ENCODE measurements at regions not wholly inside any gene's neighbourhood (a gene's known extent, or its start where the extent isn't known, plus 50 kb on each side); places are given as distances from the start of the nearest gene placed in this dataset.

DNA sequence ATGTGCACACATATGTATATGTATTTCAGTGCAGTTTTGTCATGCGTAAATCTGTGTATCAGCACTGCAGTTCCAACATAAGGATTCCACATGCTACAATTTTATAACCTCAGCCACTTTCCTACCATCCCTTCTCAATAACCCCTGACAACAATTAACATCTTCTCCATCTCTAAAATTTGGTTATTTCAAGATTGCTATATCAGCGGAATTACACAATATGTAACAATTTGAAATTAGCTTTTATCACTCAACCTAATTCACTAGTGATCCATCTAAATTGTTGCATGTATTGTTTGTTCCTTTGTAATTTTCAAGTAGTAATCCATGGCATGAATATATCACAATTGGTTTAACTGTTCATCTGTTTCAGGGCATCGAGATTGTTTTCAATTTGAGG is 511.3 kb downstream of the HAO1 start:
- no peak for DNase-seq

- no peak for DNase-seq
Measured at GRCh38 chr20:7432612-7433011, 507.6 kb downstream of the HAO1 start.

GRCh38 chr20:7437311-7437710 is 502.9 kb downstream of the HAO1 start:
- no peak for DNase-seq

DNA sequence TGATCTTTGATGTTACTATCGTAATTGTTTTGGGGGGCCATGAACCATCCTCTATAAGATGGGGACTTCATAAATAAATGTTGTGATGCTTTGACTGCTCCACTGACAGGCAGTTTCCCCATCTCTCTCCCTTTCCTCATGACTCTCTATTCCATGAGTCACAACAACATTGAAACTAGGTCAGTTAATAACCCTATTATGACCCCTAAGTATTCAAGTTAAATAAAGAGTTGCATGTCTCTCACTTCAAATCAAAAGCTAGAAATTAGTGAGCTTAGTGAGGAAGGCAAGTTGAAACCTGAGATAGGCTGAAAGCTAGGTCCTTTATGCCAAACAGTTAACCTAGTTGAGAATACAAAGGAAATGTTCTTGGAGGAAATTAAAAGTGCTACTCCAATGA is 491.0 kb downstream of the HAO1 start:
- DNase-seq, result no peak

- no peak for DNase-seq
Measured at GRCh38 chr20:7452890-7453289, 487.4 kb downstream of the HAO1 start.

DNA sequence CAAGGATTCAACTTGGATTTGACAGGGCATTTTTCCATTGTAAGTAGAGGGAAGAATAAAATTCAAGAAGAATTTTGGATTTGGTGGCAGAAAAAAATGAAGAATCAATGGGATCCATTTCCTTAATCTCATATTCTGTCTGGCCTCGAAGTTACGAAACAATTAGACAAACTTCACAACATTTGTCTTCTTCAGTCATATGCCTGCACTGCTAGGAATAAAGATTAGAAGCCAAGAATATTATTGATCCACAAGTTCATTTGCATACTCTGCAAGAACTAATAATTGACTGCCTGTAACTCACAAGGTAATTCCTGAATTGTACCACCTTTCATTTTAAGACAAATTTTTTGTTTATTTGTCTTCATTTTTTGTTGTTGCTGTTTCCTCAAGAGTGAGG is 486.2 kb downstream of the HAO1 start:
- no peak for DNase-seq

GRCh38 chr20:7458459-7458858 is 481.8 kb downstream of the HAO1 start:
- DNase-seq, result no peak

- DNase-seq, result no peak
Measured at GRCh38 chr20:7459083-7459482, 481.2 kb downstream of the HAO1 start.

GRCh38 chr20:7463290-7463689 is 477.0 kb downstream of the HAO1 start:
- no peak for DNase-seq

DNA sequence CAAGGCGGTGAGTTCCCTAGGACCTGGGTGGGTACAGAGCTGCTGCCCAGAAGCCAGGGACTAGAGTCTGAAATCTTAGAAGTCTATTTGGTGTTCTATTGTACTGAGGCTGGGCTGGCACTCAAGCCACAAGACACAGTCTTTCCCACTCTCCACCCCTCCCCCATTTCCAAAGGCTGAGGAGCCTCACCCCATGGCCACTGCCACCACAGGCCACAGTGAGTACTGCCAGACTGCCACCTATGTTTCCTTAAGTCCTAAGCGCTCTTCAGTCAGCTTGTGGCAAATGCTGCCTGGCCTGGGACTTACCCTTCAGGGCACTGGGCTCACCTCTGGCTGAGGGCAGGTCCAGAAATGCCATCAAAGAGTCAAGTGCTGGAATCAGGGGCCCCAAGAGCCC is 469.3 kb downstream of the HAO1 start:
- DNase-seq, result no peak

- no peak for DNase-seq
Measured at GRCh38 chr20:7490288-7490687, 450.0 kb downstream of the HAO1 start.

GRCh38 chr20:7492257-7492656 is 448.0 kb downstream of the HAO1 start:
- no peak for DNase-seq

DNA sequence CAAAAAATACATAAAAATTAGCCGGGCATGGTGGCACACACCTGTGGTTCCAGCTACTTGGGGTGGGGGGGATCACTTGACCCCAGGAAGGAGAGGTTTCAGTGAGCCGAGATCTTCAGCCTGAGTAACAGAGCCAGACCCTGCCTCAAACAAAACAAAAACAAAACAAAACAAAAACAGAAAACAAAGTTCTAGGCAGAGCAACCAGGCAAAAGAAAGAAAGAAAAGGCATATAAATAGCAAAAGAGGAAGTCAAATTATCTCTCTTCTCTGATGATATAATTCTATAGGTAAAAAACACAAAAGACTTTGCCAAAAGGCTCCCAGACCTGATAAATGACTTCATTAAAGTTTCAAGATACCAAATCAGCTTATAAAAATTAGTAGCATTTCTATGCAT is 446.9 kb downstream of the HAO1 start:
- DNase-seq, result no peak

GRCh38 chr20:7496394-7496991 is 443.8 kb downstream of the HAO1 start:
- no peak for DNase-seq

GRCh38 chr20:7497985-7498384 is 442.3 kb downstream of the HAO1 start:
- DNase-seq, result no peak

DNA sequence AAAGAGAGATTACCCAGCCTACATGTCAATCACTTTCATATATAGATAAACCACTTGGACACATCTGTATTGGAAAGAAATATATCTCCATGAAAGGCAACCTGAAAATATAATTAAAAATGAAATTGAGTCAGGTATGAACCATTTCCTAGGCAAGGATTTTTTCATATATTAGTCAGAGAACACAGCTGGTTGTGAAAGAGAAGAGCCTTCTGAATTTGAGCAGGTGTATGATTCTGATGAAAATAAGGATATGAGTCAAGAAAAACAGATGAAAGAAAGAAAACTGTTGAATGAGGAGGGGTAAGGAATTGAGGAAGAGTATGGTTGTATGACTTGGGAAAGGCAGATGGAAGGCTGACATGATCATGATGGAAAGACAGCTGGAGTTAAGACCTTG is 441.1 kb downstream of the HAO1 start:
- DNase-seq, result no peak

- no peak for DNase-seq
Measured at GRCh38 chr20:7500231-7500663, 440.0 kb downstream of the HAO1 start.

DNA sequence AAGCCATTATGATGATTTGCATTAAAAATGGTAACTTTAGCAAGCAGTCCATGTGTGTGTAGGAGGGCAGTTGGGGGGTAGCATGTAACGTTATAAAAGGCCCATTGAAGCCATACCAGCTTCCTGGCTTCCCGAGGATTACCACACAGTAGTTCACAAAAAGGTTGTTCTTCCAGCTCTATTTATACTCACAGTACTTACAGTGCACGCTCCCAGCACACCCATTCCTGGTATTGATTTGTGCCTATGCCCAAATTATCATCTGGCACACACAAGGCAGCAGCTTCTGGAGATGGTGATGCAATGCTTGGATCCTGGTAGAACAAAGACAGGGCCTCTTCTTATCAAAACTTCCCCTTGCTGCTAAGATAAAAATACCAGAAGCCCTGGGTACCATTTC is 436.8 kb downstream of the HAO1 start:
- no peak for DNase-seq

DNA sequence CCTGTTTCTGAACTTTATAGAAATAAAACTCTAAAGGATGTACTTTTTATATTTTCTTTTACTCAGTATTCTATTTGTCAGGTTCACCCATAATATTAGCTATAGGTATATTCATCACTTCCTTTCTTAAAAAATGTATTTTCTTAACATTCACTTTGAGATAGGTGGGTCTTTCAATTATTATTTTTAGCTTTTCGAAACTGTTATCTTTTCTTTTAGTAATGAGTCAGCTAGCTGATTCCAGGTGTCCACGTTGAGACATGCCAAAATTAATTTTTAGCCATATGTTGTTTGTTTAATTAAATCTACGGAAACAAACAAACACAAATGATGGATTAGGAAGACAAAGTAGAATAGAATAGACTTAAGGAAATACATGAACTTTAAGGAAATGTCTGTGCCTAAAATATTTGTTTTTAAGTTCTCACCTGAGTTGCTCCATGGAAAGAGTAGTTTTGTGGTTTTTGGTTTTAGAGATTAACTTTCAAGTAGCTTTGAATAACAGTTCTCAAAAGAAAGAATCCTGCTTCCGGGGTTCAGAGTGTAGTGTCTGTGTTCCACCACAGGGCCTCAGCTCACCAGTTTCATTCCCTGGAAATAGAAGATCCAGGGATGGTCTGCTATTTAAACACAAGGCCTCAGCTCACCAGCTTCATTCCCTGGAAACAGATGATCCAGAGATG is 435.0 kb downstream of the HAO1 start:
- no peak for DNase-seq

DNA sequence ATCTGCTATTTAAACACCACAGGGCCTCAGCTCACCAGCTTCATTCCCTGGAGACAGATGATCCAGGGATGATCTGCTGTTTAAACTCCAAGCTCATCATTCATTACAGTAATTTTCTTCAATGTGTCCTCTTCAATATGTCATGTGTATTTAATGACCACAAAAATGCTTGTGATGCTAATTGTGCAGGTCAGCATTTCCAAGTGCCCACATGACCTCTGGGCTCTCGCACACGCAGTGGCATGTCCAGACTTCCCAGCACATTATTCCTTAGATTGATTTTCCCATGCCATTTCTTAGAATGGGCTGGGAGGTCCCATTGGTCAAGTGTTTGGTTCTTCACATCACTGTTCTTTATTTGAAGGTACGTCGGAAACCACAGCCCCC is 434.4 kb downstream of the HAO1 start:
- no peak for DNase-seq

DNA sequence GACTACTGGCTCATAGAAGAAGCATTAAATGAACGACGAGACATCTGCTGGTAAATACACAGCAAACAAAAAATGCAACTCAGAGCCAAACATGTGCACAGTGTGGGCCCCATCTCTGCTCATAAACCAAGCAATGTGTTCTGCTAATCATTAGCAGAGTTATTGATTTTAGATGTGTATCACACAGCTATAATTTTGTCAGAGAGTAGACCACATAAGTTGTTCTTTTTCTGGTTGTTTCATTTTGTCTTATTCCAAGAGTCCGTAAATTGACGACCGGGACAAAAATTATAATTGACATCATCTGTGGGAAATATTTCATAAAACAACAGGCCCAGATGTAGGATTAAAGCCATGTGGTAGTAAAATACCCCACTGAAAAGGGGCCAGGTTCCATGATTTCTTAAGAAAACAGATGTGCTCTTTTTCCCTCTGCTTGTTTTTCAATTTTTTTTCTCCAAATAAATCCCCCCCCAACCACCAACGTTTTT is 423.6 kb downstream of the HAO1 start:
- DNase-seq, result no peak

GRCh38 chr20:7520361-7520760 is 419.9 kb downstream of the HAO1 start:
- no peak for DNase-seq

GRCh38 chr20:7523288-7523687 is 417.0 kb downstream of the HAO1 start:
- DNase-seq, result no peak

DNA sequence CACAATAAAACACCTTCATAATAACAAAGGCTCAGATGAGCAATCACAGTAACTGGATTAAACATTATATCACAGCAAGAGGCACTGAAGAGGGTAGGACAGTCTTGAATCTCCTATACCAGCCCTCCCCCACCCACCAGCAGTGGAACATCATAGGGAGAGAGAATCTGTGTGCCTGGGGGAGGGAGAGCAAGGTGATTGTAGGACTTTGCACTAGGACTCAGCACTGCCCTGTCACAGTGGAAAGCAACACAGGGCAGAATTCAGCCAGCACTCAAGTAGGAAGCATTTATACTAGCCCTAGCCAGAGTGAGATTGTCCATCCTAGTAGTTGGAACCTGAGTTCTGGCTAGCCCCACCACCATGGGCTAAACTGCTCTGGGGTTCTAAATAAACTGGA is 400.2 kb downstream of the HAO1 start:
- no peak for DNase-seq

- DNase-seq, result no peak
Measured at GRCh38 chr20:7540923-7541322, 399.3 kb downstream of the HAO1 start.
